ENCODE measurements at regions not wholly inside any gene's neighbourhood (a gene's known extent, or its start where the extent isn't known, plus 50 kb on each side); places are given as distances from the start of the nearest gene placed in this dataset.

GRCh38 chr5:156181656-156182055 lies 145.3 kb upstream of the SGCD start:
- no peak for TF ChIP-seq CTCF (IDR thresholded peaks at IDR 0.05; ENCODE audit: extremely low read depth in 1 of 2, insufficient read depth in 1 of 2, low read depth in 1 of 2, low read length in 2 of 2)
- TF ChIP-seq EZH2 (IDR thresholded peaks at IDR 0.05; ENCODE audit: borderline replicate concordance, low read depth, low read length, severe bottlenecking) = no peak
- TF ChIP-seq POLR2A (IDR thresholded peaks at IDR 0.05; ENCODE audit: low read depth, low read length) = no peak
- TF ChIP-seq GATA2 (IDR thresholded peaks at IDR 0.05; ENCODE audit: insufficient read depth, insufficient read length, low read depth, low read length) = no peak
- TF ChIP-seq POLR2AphosphoS5 (IDR thresholded peaks at IDR 0.05; ENCODE audit: insufficient read depth, low read depth, low read length) = no peak
- no peak for TF ChIP-seq MAX (IDR thresholded peaks at IDR 0.05; ENCODE audit: insufficient read depth, insufficient read length)
- TF ChIP-seq MYC (IDR thresholded peaks at IDR 0.05; ENCODE audit: low read depth, low read length) = no peak
- TF ChIP-seq JUN (IDR thresholded peaks at IDR 0.05; ENCODE audit: borderline replicate concordance, insufficient read depth, insufficient read length, low read depth) = no peak

Measured in endothelial cell of umbilical vein (primary cell).